ENCODE measurements at regions not wholly inside any gene's neighbourhood (a gene's known extent, or its start where the extent isn't known, plus 50 kb on each side); places are given as distances from the start of the nearest gene placed in this dataset.

DNA sequence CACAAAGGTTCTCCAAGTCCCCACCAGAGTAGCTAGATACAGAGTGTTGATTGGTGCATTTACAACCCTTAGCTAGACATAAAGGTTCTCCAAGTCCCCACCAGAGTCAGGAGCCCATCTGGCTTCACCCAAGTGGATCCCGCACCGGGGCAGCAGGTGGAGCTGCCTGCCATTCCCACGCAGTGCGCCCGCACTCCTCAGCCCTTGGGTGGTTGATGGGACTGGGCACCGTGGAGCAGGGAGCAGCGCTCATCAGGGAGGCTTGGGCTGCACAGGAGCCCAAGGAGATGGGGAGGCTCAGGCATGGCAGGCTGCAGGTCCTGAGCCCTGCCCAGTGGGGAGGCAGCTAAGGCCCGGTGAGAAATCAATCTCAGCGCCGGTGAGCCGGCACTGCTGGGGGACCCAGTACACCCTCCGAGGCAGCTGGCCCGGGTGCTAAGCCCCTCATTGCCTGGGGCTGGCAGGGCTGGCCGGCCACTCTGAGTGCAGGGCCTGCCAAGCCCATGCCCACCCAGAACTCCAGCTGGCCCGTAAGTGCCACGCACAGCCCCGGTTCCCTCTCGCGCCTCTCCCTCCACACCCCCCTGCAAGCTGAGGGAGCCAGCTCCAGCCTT lies 404.1 kb downstream of the METTL15 start:
- no peak for DNase-seq

DNA sequence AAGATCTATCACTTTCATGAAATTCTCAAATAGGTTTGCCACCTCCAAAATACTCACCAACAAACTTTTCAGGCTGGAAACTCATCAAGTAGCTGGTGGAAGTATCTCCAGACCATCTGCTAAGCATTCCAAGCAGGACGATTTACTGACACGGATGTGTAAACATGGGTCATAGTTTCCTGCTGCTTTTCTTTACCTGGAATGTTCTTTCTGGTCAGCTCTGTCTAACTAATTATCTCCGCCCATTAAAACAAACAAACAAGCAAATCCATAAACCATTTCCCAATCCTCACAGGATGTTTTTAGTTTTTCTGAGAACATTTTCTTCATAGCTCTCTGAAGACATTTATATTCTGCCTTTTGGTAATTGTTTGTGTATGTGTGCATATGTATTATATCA lies 397.0 kb downstream of the METTL15 start:
- no peak for DNase-seq

DNA sequence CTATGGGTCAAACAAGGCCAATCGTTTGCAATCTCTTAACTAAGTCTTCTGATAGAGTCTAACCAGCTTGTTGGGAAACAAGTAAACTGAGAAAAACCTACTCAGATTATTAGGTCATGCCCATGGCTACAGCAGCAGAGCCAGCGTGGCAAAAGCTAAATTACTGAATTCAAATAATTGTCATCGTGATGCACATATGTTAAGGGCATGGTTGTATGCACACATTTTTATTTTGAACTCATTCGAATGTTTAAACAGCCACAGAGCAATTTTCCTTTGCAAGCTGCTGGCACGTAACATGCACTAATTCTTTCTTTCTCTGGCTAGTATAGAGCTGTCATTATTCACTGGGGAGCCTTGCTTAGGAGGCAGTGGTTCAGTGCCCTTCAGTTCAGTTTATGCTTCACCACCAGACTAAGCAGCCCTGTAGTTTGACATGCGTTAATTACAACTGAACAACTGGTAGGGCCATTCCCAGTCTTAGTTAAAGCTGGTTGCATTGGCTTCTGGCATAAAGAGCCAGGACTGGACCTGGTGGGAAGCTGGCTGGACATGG lies 396.4 kb downstream of the METTL15 start:
- no peak for DNase-seq

DNA sequence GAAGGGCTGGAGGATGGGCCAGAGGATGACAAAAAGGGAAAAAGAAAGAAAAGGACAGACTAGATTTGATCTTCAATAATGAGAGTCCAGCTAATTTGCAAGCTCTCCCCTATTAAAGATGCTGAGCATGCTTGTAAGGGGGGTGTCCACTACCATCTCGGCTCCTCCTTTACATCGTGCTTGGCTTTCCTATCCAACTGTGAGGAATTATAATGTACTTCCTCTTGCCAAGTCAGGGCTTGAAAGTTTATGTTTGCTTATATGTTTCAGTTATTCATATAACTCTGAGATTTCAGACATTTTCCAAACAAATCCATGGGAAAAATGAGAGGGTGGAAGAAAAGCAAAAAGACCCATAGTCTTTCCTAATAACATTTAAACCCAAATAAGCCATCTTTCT lies 387.1 kb downstream of the METTL15 start:
- no peak for DNase-seq

DNA sequence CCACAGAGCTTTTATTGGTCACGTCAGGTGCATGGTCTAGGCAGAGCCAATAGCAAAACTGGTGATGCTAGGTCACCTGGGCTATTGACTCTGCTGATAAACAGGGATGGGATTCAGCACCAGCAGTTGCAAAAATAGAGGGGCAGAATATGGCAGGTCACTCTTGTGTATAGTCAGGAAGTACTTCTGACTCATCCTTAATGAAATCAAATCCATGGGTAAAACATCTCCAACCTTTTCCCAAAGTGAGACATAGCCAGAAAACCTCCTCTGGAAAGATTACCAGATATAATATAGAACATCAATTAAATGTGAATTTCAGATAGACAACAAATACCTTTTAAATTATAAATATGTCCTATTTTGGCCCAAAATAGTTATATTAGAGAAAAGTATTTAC lies 383.2 kb downstream of the METTL15 start:
- DNase-seq = no peak

DNA sequence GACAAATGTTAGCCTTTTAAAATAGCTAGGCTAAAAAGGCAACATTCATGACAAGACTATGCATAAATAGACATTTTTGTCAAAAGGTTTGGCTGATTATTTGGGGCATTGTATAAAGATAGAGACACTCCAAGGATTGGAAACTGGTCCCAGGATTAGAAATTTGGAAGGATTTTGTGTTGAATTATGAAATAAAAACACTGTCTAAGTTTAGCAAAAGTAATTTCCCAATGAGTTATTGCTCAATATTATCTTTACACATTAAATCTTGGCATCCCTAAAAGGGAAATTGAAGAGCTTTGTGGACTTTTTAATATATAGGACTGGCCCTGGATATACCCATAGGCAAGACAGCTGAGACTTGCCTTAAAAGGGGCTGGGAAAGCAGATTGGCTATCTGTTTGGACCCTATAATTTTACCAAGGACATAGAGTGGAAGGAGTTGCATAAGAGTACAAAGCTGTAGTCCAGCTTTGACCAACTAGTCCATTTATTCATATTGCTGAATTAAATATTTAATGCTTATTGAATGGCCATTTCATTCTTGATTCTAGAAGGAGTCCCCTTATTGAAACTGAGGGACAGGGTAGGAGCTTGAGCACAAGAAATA lies 382.7 kb downstream of the METTL15 start:
- DNase-seq = peak in 1 of 4 experiments; percentile 1

DNA sequence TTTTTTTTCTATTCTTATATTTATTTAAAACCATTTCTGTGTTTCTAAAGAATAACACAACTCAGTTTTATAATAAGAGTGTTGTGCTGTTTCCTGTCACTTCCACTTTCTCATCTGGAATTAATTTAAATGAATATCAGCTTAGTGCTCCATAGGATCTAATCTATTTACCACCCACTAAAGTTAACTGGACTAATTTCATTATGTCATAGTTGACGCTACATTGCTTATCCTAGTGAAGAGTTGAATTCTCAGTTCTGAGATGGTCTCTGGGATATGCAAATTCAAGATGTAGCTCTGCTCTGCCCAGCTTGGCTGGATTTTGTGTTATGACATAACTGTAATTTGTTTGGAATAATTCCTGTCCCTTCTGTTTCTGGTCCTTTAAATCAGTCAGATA lies 380.1 kb downstream of the METTL15 start:
- no peak for DNase-seq

DNA sequence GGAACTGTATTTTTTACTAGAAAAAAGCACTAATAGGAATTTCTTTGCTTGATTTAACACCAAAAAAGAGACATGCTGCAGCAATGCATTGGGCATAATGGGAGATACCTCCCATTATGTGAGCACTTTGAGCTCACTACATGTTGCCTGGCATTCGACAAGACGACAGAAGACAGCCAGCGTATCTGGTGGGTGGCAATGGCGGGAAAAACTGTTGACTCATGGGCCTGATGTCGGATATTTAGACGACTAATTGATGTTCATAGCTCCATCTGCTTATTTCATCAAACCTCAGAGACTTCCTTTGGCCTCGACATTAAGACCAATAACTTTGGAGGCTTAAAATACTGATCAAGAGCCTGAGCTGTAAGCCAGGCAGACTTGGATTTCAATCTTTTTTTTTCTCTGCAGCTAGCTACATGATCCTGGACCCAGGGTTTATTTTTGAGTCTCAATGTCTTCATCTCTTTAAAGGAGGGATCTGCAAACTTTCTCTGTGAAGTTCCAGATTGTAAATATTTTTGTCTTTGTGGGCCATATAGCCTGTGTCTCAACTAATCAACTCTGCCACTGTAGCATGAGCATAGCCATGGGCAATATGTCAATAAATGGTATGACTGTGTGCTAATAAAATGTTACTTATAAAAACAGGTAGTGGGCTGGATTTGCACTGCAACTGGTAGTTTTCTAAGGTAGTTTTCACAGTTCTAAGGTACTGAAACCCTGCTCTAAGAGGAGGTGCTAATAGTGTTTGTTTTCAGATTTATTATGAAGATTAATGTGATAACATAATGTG lies 375.1 kb downstream of the METTL15 start:
- DNase-seq = no peak

DNA sequence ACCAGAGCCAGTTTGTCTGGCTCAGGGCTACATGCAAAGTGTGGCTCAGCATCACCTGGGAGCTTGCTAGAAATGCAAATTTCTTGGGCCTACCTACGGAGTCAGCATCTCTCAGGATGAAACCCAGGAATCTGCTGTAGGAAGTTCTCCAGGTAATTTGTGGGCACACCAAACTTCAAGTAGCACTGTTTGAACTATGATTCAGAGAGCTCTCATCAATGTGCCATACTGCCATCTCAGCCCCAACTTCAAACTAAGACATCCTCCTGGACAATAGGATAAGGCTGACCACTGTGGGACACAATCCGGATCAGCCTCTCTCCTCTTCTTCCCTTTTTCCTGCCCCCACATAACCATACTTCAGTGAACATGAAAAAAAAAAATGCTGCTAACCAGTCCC lies 374.5 kb downstream of the METTL15 start:
- no peak for DNase-seq

DNA sequence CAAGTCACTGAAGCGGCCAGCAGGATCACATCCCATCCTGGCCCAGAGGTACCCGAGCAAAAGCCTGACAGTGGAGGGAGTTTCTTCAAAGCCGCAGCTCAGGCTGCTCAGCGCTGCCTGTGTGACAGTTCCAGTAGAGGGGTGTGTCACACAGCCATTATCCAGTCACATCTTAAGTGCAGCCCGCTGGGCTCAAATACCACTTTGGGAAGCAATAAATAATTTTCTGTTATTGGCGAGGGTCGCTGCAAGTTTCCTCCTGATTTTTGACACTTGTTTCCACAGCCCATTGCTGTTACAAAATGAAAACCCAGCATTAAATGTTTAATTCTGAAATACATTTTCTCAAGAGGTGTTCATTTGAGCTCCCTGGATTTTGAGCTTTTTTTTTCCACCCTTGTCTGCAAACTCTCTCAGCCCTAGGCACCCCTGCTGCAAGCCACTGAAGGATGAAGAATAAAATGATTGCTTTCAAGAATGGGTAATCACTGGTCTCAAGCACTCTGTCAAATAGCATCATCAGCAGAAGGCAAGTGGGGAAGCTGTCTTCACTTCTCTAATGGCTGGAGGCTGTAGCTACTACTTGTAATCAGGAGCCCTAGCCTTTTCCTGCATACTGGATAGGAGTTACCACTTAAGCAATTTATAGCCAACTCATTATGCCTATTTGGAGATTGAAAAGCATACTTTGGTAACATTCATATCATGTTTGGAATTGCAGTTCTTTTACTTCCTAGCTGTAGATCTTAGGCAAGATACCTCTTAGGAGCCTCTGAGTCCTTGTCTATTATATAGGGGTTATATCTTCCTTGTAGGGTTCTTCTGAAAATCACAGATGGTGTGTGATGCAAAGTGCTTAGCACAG lies 373.7 kb downstream of the METTL15 start:
- DNase-seq = no peak

DNA sequence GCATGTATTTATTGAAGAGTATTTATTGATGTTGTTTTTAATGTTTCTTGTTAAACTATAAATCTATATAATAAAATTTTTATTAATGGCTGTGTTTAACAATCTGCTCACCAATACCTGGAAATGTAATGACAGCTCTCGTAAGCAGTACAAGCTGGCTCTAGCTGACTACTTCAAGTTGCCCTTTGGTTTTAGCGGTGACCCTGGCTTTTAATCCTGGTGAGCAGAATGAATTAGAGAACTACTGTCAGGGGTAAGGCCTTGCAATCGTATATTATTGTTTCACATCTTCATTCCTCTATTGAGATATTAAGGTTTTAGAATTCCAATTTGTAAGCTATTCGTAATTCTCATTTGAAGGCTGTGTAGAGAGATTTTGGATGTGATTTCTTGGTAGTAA lies 372.2 kb downstream of the METTL15 start:
- no peak for DNase-seq

DNA sequence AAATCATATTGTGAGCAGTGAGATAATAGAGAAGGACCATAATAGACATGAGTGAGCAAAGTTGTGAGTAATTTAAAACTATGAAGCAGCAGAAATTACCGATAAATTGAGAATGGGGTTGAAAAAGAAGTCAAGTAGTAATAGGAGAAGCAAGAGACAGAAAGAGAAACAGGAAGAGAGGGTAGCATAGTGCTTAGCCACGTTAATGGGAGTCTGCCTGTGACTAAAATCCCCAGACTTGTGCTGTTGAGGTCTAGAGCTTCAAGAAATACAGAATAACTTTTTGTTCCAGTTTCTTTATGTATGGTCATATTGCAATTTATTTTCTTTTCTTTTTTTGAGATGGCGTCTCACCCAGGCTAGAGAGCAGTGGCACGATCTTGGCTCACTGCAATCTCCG lies 368.7 kb downstream of the METTL15 start:
- DNase-seq = no peak

DNA sequence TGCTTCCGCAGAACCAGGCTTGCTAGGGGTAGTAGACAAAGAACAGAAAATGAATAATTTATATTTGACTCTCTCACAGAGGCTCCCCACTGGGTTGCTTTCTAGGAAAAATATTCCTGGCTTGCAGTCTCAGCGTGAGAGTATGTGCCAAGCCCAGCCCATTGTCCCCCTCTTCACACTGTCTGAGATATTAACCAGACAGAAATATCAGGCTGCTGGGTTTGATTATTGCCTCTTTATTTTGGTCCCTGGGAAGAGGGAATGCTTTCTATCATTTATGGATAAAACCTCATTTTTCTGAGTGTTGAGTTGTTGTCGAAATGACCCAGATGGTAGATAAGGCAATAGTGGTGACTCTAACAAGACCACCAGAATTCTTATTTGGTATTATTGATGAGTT lies 367.9 kb downstream of the METTL15 start:
- DNase-seq = no peak

DNA sequence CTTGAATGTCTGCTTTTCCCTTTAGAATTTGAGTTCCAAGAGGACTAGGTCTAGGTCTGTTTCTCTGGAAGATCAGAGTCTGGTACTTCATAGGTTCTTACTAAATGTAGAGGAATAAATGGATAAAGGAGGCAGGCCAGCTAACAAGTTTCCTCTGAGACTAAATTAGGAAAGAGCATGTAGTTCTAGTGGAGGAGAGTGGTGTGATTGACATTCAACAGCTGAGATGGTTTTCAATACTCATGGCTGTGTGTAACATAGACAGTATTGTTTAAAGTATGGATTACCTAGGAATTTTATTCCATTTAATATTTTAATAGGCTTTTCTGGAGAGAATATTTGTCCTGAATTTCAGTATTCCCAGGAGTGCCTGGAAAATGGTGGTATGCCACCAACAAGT lies 364.7 kb downstream of the METTL15 start:
- no peak for DNase-seq

DNA sequence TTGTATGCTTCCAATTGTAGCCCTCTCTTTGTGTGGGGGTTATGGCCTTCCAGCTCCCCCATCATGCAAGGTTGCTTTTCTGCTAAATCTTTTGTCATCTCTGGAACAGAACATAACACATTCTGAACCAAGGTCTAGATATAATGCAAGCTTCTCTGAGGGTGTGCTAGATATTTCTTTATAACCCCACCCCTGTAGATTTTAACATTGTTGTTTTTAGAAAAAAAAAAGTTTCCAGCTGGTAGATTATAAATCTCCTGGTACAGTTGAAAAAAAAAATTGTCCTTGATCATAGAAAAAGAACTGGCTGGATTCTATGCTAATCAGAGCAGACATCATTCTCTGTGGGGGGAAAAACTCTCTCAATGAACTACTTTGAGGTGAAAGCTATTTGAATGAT lies 363.3 kb downstream of the METTL15 start:
- DNase-seq = no peak

DNA sequence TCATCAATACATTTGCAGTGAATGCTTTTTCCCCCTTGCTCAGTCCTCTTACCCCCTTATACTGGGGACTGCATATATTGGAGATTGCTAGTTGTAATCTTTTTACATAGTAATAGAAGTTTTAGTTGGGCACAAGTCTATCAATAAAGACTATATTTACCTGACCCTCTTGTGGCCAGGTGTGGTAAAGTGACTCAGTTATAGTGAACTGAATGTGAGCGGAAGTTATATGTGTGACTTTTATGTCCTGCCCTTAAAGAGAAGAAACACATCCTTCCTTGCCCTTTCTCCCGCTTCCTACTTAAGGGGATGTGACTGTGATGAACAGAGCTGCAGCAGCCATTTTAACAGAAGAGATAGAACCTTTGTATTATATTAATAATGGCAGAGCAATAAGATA lies 362.0 kb downstream of the METTL15 start:
- DNase-seq = no peak

DNA sequence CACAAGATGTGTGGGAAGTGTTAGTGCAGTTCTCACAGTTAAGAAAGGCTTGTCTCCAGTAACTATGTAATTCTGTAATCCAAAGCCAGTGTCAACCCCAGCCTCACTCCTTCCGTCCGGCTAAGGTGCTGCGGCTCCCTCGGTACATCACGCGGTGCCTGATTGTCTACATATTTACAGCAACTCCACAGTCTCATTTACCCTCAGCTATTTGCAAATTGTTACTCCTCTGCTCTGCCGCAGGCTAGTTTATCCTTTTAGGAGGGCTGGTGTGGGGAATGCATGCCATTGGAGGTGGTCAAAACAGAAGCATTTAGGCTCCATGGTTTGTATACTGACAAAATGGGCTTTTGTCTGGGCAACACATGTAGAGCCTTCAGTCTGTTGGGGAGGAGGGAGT lies 358.3 kb downstream of the METTL15 start:
- DNase-seq = no peak

DNA sequence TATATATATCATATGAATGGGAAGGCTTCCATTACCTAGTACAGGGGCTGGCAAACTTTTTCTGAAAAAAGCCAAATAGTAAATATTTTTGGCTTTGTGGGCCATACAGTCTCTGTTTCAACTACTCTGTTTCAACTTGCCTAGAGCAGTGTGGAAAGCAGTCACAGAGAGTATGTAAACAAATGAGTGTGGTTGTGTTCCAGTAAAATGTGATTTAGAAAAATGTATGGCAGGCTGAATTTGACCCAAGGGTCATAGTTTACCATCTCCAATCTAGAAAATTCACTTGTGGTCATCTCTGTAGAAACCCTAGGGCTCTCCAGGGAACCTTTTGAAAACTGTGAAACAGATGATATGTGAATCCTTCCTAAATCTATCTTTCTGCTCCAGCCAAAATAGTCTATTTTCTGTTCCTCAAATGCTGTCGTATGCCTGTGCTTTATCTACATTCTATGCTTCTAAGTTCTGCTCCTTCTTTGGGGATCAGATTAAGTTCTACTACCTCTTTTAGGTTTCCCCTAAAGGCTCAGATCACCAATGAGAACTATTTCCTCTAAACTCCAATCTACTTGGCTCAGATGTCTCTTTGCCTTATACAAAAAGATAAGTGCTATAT lies 356.2 kb downstream of the METTL15 start:
- no peak for DNase-seq

DNA sequence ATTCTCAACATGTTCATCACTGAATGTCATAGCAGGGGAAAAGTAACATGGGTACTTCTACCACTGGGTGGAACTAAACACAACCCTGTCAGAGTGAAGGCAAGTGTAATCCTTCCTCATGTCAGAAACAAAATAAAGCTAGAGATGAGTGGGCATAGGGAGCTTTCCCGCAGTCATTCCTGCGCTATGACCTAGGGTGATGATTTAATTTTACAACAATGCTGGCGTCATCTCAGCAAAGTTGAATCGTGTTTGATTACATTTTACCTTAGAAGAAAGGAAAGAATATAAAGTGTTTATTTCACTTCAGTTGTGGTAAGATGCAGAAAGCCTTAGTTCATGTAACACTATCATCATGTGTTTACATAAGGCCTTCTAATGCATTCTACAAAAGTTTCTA lies 355.6 kb downstream of the METTL15 start:
- no peak for DNase-seq

DNA sequence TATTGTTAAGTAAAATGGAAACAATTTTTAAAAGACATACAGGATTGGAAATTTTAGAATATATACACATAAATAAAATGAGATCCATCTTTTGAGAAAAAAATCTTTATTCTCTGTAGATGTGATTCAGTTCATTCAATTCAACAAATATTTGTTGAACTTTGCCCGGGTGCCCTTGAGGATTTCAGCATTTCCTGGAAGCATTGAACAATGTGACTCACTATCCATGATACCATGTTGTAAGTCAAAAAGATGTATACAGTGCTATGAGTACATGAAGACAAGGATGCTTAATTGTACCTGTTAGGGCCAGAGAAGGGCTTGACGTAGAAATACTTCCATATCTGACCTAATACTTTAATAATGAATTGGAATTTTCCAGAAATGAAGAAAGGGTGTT lies 353.7 kb downstream of the METTL15 start:
- no peak for DNase-seq

DNA sequence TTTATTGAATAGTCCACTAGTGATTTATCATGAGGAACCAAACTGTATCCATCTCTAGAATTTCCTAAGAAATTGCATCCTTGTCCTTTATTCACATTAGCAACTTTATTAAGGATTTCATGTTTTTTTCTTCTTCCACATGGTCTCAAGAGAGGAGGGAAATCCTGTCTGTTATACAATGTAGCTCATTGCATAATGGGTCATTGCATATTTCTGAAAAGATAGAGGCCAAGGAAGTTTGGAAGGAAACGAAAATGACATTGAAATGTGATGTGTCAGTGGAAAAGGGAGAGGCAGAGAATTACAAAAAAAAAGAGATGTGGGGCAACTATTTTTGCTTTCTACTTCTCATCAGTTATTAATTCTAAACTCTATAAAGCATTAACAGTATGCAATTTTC lies 353.1 kb downstream of the METTL15 start:
- DNase-seq = no peak

DNA sequence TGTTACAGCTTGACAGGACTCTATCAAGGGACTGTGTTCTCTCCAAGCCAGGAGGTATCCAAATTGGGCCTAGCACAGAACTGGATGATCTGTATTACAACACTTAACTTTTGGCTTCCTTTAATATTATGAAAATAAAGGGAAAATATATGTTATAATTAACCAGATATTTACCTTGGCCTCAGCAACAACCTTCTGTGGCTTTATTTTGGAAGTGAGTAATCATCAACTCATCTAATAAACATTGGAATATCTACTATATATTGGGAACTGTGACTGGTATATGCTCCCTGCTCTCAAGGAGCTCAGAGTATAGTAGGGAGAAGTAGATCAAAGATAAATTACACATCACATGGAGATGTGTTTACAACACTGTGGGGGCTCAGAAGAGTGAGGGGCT lies 352.2 kb downstream of the METTL15 start:
- no peak for DNase-seq
